HG02642 (cell line): ENCODE measurements at regions not wholly inside any gene's neighbourhood (a gene's known extent, or its start where the extent isn't known, plus 50 kb on each side); places are given as distances from the start of the nearest gene placed in this dataset.
"Not testable (repeated sequence)": the region's sequence is repeated elsewhere in the genome, so short reads cannot be mapped to it uniquely, and the experiment has no call there.

ENCODE experiments used
- ATAC-seq: cut with Tn5 transposase; IDR thresholded peaks from one replicate; pipeline ENCODE4 v1.9.1; 2021; ENCODE audit warnings: mild to moderate bottlenecking; ENCODE audit not compliant: unreplicated experiment, poor library complexity

DNA sequence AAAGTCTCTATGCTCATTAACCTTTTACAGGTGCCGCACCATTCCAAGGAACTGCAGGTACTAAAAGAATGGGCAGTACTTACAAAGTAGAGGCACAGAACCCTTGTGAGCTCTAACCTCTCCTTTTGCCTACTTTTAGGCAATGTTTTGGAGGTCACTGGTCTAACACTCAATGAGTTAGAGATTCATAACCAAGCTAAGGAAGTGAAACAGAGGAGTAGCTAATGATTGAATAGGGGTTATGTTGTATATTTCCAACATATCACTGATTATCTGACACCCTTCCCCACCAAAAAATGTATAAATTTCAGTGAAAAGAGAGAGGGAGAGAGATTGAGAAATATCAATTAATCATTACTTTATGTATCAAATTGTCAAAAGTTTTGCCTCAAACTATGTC lies 269.3 kb downstream of the PCDH7 start:
- no peak for ATAC-seq

DNA sequence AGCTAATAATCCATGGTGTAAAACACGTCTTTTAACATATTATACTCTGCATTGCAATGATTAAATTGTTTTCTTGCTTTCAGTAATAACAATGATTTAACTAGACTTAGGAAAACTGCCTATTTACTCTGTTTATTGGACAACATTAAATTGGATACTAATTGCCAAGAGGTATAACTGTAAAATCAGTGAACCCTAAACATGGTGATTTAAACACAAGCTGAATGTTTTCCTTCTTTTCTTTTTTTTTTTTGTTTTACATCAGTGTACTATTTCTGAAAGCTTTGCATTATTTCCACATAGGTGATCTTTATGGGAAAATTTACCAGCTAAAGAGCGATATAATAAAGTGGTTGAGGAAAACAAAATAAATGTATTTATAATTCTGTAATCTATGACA lies 276.7 kb downstream of the PCDH7 start:
- ATAC-seq: no peak

DNA sequence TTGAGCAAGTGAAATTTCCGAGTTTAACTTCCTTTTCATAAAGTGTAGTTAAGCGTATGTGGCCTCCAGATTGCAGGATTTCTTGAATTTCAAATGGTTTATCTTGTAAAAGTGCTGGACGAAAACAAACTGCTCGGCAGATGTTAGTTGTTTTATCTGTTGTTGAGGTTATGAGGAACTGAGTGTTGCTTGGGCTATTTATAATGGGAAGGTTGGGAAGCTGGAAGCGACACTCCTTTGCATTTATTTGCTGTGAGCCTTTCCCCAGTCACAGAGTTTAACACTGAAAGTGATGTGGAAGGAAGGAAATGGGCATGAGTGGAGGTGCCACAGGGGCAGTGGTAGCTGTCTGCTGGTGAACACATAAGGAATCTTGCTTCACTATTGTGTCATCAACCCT lies 284.9 kb downstream of the PCDH7 start:
- ATAC-seq: no peak

GRCh38 chr4:31007858-31008257 lies 287.7 kb downstream of the PCDH7 start:
- no peak for ATAC-seq

DNA sequence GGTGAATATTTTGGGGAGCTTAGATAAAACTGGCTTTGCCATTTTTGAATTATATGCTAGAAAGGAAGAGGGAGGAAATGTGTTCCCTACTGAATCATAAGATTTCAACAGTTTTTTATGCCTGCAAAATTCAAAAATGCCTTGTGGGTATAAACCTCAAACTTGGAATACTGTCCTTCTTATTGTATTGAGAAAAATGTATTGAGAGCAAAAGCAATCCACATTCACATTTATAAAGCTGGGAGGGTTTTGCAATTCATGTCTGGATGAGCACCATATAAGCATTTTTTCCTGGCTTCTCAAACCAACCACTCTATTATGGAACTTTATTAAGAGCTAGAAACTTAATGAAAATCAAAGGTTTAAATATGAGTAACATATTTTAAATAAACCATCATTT lies 289.8 kb downstream of the PCDH7 start:
- ATAC-seq: no peak

- ATAC-seq: no peak
Observed at GRCh38 chr4:31015123-31015522, 295.0 kb downstream of the PCDH7 start.

DNA sequence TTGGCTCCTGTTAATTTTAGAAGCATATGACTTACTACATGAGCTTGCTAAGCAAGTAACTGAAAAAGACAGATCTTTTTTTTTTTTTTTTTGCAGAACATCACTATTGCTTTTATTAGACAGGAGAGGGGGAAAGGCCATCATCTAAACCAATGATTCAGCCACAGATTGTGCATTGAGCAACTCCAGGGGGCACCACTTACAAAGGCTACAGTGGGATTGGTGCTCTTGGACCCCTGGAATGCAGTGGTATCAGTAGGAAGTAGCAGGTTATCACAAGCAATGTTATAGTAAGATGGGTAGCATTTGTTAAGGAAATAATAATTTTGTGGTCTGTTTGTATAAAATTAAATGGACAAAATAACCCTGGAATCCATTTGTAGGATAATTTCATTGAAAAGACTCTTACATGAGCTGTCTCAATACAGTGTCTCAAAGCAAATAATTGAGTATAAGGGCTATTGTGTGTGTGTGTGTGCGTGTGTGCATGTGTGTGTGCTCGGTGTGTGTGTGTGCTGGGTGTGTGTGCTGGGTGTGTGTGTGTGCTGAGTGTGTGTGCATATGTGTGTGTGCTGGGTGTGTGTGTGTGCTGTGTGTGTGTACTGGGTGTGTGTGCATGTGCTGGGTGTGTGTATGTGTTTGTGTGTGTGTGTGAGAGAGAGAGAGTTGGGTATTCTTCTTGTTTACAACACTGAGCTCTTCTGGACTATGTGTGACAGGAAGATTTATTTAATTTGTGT lies 296.3 kb downstream of the PCDH7 start:
- no peak for ATAC-seq

DNA sequence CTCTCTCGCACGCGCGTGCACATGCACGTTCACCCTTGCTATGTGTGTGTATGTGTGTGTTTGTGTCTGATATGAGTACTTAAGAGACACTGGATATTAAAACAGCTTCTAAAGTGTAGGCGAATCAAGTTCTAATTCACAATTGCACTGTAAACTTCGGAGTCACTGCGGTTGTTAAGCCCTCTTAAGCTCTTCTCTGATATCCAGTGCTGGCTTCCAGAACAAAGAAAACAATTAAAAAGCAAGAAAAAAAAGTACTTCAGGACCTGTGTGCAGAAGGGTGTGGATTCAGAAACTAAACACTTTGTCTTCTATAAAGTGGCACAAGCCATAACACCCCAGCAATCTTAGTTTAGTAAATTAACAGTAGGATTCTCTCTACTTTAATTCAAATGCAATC lies 300.2 kb downstream of the PCDH7 start:
- ATAC-seq: no peak

DNA sequence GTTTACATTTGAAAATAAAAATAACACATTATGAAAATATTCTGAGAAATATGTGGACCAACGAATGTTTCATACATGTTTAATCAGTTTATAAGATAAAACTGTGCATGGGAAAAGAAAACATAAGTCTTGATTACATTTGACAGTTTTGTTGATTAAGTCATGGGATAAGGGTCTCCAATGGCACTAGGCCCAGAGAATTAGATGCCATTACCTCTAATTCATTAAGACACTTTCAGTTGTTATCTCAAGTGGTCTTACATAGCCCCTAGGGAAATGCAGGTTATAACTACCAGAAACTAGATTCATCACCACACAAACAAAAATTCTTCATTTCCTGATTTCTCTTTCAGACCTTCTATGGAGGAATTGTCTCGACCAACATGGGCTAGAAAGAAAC lies 300.8 kb downstream of the PCDH7 start:
- no peak for ATAC-seq

GRCh38 chr4:31022702-31023101 lies 302.5 kb downstream of the PCDH7 start:
- no peak for ATAC-seq

DNA sequence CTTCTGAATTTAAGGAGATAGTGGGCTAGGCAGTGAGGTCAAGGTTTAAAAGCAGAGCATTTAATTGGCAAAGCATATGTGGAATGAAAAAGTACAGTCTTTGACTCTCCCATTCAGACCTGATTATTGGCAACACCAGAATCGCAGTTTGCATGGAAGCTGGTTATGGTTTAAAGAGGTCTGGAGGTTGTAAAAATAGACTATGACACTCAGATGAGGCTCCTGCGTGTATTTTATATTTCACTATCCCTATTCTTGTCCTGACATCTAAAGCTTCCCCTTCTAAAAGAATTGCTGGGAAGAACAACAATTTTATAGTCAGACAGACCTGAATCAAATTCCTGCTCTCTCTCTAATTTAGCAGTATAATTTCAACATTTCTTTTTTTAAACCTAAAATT lies 302.9 kb downstream of the PCDH7 start:
- no peak for ATAC-seq

DNA sequence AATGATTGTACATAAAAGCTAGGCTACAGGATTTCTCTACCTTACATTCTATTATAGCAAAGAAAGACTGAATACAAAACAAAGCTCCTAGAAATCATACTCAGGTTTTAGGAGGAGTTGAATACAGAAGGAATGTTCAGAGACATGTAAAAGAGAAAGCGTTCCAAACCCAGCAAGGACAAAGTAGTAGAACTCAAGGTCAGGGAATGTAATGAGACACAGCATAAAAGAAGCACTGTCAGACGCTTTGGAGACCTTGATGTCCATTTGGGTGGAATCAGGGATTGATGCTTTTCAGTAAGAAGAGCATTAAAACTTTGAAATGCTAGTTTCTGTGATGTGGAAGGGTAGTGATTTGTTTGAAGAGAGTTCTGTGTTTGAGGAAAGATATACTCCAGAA lies 303.6 kb downstream of the PCDH7 start:
- no peak for ATAC-seq

DNA sequence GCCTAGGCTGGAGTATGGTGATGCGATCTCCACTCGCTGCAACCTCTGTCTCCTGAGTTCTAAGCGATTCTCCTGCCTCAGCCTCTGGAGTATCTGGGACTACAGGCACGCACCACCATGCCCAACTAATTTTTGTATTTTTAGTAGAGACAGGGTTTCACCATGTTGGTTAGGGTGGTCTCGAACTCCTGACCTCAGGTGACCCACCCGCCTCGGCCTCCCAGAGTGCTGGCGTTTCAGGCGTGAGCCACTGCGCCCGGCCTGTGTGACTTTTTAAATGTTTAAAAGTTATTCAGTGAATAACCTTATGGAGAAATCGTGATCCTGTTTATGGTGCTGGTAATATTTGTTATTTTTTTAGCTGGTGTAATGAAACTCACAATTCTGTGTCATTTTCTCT lies 304.6 kb downstream of the PCDH7 start:
- ATAC-seq: not testable (repeated sequence)

DNA sequence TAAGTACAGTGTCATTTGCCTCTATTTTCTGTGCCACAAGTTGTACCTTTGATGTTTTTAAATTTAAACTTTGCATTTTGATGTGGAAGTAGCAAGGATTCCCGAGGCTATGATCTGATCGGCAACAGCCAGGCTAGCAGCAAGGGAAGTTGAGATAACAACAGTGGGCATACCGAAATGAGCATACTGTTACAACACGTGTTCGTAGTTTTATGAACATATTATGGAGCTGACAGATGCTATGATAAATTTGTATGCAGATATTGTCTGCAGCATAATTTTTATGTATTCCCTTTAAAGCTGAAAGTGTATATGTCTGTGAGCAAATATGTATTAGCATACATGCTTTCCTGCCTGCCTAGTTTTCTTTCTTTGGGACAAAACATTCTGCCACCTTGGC lies 306.1 kb downstream of the PCDH7 start:
- no peak for ATAC-seq

- no peak for ATAC-seq
Observed at GRCh38 chr4:31034550-31034949, 314.4 kb downstream of the PCDH7 start.

DNA sequence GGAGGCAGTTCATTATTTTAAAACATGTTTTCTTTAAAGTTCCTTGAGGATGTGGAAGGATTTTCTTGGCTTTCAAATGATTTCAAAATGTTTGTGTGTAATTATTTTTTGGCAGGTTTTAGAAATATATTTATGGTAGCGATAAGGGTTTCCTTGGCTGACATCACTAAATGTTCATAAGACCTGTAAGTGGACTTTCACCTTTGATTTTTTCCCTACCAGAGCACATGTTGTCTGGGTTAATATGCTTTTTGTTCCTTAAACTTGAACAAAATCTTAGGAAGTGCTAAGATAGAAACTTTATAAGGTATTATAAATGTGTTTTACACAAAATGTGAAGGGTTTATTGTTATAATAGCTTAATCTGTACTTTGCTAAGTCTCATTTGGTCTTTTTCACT lies 315.6 kb downstream of the PCDH7 start:
- no peak for ATAC-seq

DNA sequence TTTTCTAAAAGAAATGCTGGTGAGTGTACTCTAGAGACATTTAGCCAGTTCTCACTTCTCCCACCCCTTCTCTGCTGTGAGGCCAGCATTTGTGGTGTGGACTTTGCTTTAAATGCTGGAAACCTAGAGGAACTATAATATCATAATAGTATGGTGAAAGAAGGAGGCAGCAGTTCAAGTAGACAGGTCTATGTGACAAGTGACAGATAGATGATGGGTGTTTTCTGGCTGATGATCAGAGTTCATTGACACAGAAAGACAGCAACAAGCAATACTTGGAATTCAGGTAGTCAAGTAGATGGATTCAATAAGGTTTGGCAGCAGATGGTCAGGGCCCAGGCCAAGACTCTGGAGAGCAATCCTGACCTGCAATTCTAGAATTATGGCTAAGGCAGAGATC lies 317.5 kb downstream of the PCDH7 start:
- ATAC-seq: no peak

DNA sequence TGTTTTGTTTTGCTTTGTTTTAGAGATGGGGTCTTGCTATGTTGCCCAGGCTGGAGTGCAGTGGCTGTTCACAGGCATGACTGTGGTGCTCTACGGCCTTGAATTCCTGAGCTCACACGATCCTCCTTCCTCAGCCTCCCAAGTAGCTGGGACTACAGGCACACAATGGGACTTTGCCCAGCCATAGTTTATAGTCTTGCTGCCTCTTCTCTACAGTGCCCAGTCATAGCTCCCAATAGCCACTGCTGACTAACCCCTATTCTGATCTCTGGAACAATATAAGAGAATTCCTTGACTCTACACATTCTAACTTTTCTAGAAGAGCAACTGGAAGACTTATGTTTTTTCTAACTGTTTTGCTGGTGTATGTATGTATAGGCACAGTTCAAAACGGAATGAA lies 319.2 kb downstream of the PCDH7 start:
- no peak for ATAC-seq

- ATAC-seq: no peak
Observed at GRCh38 chr4:31040106-31040505, 319.9 kb downstream of the PCDH7 start.

- no peak for ATAC-seq
Observed at GRCh38 chr4:31041385-31041784, 321.2 kb downstream of the PCDH7 start.

DNA sequence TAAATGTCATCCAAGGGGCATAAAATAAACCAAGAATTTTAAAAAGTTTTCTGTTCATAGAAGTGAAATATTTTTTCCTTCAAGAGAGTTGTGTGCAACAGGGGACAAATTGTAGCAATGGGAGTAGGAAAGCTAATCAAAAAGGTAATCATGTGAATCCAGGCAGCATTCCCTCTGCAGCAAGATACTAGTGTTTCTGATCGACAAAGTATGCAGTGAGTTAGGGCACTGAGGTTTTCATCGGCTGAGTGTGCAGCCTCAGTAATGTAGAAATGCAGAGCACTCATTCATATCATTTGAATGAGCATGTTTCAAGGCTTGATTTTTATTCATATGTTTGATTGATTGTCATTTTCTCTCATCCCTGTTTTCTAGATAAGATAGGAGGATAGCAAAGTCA lies 321.7 kb downstream of the PCDH7 start:
- ATAC-seq: no peak

GRCh38 chr4:31043382-31044062 lies 323.4 kb downstream of the PCDH7 start:
- no peak for ATAC-seq
